ENCODE measurements at regions not wholly inside any gene's neighbourhood (a gene's known extent, or its start where the extent isn't known, plus 50 kb on each side); places are given as distances from the start of the nearest gene placed in this dataset.

GRCh38 chr3:66598168-66598567 lies 97.3 kb upstream of the LRIG1 start:
- Histone ChIP-seq H3K79me2 (ENCODE audit: insufficient read depth, low read length) (no peaks in the 10 kb centered on the region), H3K9ac (ENCODE audit: low read length) (no peak overlapping the region), H3K27me3 (ENCODE audit: insufficient read depth, low read length) (peaks cover 10% of the 10 kb centered on the region; the same call in 1 of the 2 replicates), H2AFZ (ENCODE audit: low read depth, low read length, poor library complexity, severe bottlenecking) (no peak overlapping the region), H3K4me1 (ENCODE audit: control insufficient read depth in 1 of 2, insufficient read depth in 2 of 2, low read length in 2 of 2) (peaks cover 5 to 7% of the 10 kb centered on the region in 2 experiments; a peak in 2 of 4 replicates), H3K9me3 (ENCODE audit: control insufficient read depth in 1 of 2, insufficient read depth in 1 of 2, low read depth in 1 of 2, low read length in 2 of 2) (no peaks in the 10 kb centered on the region), H3K4me3 (replicated peaks in 1 of 2; ENCODE audit: low read depth in 1 of 2, low read length in 2 of 2) (no peak overlapping the region), H4K20me1 (ENCODE audit: insufficient read depth) (no peaks in the 10 kb centered on the region), H3K36me3 (ENCODE audit: control insufficient read depth in 1 of 2, insufficient read depth in 2 of 2, low read length in 2 of 2) (no peaks in the 10 kb centered on the region), H3K9me2 (ENCODE audit: insufficient read depth) (no peaks in the 10 kb centered on the region), H3K27ac (ENCODE audit: low read depth, low read length) (no peak overlapping the region), H3K4me2 (ENCODE audit: low read length) (no peak overlapping the region)
- ATAC-seq, result no peak
- intact Hi-C loops (cut with micrococcal nuclease), result no loop called here
- no TSS peak for BruUV-seq (replicated peaks)
- RAD21 ChIA-PET (ENCODE audit: low non-redundant PET in 1 of 2, low total read pairs in 2 of 2, uncharacterized antibody in 2 of 2, unreplicated experiment in 2 of 2), result no interaction called here
- POLR2A ChIA-PET, result no interaction called here
- CTCF ChIA-PET, result no interaction called here
- DNase-seq (ENCODE audit: low read depth, low spot score), result no peak
- TF ChIP-seq ZBTB33 (IDR thresholded peaks at IDR 0.05; ENCODE audit: extremely low read depth, insufficient replicate concordance, low read length), result no peak
- no peak for TF ChIP-seq FOSL1 (IDR thresholded peaks at IDR 0.05; ENCODE audit: low read depth)
- no peak for TF ChIP-seq POLR2AphosphoS5 (IDR thresholded peaks at IDR 0.05; ENCODE audit: low read depth, low read length)
- TF ChIP-seq CTCF (IDR thresholded peaks at IDR 0.05 in 2 of 3, conservative IDR thresholded peaks at IDR 0.05 in 1 of 3; ENCODE audit: borderline replicate concordance in 1 of 3, insufficient read depth in 1 of 3, low read depth in 2 of 3, low read length in 2 of 3), result no peak
- TF ChIP-seq REST (IDR thresholded peaks at IDR 0.05; ENCODE audit: low read depth), result no peak
- TF ChIP-seq EZH2 (IDR thresholded peaks at IDR 0.05), result no peak
- TF ChIP-seq EGR1 (IDR thresholded peaks at IDR 0.05; ENCODE audit: low read depth), result no peak
- no peak for TF ChIP-seq ATF3 (IDR thresholded peaks at IDR 0.05)
- TF ChIP-seq TCF7L2 (IDR thresholded peaks at IDR 0.05; ENCODE audit: borderline replicate concordance, extremely low read depth, insufficient read depth, insufficient read length), result no peak
- no peak for TF ChIP-seq SP1 (IDR thresholded peaks at IDR 0.05; ENCODE audit: low read depth)
- TF ChIP-seq CBX3 (IDR thresholded peaks at IDR 0.05; ENCODE audit: low read depth), result no peak

All from HCT116 (cell line).